ENCODE measurements at regions not wholly inside any gene's neighbourhood (a gene's known extent, or its start where the extent isn't known, plus 50 kb on each side); places are given as distances from the start of the nearest gene placed in this dataset.
A peak's percentile ranks its signal among the peaks of the same experiment; 100 is the strongest.

DNA sequence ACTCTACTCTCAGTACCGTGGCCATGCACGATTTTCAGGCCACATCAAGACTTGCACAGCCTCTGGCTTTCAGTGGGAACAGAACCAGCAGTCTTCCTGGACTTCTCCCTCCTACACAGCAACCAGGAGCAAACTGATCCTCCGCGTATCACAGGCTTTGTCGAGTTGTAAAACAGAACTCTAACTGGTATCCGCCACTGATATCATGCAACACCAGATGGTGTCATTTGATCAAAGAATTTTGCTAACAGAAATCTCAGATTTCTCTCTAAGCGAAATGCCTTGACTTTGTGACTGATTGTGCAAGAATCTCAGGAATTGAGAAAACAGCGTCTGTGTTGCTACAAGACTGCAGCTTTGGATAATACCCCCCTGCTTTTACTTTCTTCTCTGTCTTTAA lies 85.7 kb downstream of the COPS8 start:
- no peak for DNase-seq (ENCODE audit: low spot score)

DNA sequence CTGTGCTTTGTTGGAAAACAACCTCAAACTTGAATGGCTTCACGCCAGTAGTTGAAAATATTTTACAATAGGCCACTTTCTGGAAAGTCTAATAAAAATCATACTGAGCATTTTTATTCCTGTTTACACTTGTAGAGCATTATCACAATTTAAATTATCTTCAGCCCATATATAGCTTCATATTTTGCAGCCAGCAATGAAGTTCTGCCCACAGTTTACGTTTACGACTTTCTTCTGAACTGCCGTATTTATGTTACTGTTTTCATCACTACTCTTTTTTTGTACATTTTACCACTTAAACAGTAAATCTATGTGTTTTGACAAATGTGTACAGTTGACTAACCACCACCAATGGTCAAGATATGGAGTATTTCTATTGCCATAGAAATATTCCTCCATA lies 86.2 kb downstream of the COPS8 start:
- DNase-seq (ENCODE audit: low spot score), result no peak

DNA sequence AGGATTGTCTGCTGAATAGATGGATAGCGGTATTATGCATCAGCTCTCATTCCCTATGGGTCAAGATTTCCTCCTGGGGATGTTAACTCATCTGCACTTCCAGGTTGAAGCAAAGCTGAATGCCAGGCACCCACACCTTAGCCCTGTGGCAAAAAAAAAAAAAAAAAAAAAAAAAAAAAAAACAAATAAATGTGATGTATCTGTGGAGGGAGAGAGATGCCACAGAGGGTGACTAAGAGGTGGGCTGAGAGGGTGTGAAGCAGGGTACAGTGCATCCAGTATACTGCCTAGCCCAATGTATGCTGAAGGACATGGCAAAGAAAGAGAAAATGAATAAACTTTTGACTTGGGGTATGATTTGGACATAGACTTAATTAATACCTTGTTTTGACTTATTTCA lies 91.4 kb downstream of the COPS8 start:
- no peak for DNase-seq (ENCODE audit: low spot score)

DNA sequence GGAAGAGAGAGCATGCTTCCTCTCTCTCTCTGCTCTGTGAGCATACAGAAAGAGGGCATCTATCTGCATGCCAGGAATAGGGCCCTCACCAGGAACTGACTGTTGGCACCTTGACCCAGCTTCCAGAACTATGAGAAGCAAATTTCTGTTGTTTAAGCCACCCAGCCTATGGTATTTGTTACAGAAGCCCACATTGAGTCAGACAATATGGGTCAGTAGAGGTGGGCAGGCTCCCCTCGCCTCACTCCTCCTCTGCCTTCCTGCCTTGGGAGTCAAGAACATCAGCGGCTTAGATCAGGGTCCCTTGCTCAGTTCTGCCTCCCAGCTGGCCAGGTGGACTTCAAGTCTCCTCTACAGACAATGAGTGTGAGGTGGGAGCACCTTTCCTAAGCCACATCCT lies 92.3 kb downstream of the COPS8 start:
- DNase-seq (ENCODE audit: low spot score), result no peak

DNA sequence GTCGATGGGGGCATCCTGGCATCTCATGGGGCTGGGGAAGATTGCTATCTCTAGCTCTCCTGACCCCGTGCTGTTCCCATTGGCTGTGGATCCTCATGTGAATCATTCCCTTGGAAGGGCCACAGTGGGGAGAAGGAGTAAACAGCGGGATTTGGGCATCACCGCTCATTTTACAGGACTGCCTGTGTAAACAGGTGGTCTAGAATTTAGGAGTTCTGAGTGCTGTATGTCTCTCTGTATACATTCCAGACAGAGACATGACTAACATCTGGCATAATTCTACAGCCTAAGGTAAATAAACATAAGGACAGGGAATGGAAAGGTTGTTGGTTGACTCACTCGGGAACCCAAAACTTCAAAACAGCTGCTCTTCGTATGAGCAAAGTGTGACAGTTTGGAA lies 92.7 kb downstream of the COPS8 start:
- DNase-seq (ENCODE audit: low spot score), result no peak

DNA sequence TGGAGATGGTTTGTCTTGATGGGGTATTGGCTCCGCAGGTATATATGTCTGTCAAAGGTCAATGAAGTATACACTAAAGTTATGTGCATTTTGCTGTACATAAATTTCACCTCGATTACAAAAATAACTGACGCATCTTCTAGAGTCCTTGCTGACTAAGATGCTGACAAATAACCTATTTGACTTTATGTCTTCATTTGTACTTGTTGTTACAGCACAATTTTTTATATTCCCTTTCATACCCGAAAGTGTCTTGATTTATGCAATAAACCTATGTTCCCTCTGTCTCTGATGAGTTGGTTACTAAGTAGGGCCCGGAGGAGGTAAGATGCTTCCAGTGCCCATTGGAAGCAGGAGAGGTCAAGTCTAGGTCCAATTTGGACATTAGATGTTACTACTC lies 93.5 kb downstream of the COPS8 start:
- no peak for DNase-seq (ENCODE audit: low spot score)

DNA sequence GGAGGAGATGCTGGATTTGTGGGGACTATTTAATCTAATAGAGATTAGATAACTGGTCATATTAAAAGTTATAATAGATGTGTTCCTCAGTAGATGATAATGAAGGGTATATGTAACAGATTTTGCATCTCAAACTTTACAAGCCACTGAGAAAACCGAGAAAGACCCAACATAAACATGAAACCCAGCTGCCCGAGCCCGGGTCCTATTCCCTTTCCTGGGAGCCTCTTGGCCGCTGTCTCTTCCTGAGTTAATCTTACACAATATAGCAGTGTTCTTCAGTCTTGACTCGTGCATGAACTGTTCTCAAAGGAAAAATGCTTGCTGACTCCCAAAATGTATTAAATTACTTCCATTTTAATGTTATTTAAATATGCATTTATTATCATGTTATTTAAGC lies 94.5 kb downstream of the COPS8 start:
- no peak for DNase-seq (ENCODE audit: low spot score)

DNA sequence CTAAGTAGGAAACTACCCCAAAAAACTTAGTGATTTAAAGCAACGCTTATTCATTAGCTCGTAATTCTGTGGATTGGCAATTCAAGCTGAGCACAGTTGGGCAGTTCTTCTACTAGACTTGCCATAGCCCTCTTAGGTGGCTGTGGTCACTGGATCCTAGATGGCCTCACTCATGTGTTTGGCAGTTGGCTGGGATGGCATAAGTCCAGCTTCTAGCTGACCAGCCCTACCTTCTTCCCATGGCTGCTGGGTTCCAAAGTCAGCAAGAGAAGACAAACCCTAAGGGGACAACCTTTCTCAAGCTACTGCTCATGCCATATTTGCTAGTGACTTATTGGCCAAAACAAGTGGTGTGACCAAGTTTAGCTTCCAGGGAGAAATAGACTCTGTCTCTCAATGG lies 95.3 kb downstream of the COPS8 start:
- no peak for DNase-seq (ENCODE audit: low spot score)

DNA sequence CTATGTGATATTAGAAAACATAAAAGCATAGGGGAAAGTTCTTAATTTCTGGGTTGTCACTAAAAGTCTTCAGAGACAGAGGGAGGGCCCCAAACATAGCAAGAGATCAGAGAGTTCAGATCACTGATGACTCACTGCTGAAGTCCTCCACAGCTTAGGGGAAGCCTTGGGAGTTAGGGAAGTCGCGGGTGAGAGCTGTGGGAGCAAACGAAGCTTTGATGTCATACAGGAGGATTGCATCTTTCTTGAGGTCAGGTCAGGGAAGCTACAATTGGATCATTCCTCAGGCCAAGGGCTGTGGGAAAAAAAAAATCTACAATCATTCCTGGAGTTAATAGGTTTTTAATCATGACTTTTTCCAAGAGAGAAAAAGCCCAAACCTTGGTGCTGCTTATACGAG lies 96.2 kb downstream of the COPS8 start:
- no peak for DNase-seq (ENCODE audit: low spot score)

DNA sequence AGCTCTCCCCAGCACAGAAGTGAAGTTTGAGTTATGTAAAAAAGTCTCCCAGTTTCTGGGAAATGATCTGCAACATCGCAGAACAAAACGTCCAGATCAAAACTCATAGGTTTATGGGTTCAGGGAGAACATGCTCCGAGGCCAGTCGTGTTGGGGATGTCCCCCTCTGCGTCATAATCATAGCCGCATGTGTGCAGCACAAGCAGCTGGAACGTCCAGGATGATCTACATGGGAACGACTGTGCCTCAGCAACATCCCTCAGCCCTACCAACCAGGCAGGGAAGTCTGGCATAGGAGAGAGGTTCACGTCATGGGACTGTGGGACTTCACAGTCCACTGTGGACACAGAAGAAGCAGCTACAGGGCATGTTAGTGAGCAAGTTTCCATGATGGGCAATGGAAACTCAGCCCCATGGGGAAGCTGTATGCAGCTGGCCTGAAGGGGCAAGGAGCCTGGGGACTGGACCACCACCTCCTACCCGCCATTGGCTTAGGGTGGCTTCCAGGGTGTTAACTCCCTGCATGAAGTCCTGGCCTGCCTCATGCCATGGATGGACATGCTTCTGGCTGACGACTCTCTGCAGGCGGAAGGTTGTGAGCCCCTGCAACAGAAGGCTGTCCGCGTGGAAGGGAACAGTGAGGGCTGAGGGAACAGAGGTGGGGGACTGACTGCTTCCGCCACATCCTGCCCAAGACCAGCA lies 96.9 kb downstream of the COPS8 start:
- no peak for DNase-seq (ENCODE audit: low spot score)

DNA sequence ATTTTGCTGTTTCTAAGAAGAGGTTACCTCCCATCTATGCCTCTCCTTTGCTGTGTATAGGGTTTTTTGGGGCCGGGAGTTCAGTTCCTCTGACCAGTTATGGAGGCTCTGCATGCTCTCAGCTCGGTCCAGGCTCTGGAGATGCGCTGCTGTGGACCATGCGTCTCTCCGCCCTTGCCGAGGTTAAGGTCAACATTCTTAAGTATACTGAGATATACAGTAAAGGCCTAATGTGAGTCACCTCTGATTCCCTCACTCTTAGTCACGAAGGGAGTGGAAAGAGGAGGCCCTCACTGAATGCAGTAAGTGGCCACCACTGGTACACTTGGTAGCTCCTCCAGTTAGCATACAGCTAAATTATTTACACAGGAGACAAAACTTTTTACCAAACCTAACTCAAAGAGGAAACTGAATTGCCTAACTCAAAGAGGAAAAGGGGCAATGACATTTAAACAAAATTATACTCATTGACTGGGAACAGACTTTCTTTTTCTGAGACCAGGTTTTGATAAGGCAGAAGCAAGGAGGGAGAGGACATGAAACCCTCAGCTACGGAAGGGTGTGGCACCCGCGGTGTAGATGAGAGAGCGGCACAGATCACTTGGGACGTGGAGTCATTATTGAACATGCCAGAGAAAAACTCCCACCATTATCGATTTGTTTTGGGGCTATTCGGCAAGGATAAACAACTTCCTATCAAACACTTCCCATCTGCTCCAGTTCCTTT lies 98.7 kb downstream of the COPS8 start:
- no peak for DNase-seq (ENCODE audit: low spot score)

DNA sequence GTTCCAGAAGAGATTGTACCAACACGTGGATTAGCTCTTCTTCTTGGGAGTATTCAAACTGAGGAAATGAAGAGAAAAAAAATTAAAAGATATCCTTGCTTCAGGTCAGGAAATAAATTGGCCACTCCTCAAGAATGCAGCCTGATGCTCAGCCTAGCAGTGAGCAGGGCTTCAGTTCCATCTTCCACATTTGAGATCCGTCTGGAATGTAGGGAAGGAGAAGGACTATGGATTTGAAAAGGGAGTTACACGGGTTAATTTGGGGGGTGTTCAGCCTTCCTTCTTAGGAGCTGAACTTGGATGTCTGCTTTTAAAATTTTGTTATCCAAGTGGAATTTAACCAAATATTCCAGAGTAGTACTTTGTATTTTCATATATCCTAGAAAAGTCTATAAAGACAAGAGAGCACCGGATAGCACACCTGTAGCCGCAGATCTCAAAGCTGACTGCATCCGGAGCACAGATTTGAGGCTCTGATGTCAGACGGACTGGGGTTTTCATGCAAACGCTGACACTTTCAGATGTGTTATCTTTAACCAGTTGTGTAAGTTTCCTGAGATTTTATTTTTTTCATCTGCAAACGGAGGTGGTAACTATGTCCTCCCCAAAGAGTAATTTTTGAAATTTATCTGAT lies 99.3 kb downstream of the COPS8 start:
- DNase-seq (ENCODE audit: low spot score), result no peak

DNA sequence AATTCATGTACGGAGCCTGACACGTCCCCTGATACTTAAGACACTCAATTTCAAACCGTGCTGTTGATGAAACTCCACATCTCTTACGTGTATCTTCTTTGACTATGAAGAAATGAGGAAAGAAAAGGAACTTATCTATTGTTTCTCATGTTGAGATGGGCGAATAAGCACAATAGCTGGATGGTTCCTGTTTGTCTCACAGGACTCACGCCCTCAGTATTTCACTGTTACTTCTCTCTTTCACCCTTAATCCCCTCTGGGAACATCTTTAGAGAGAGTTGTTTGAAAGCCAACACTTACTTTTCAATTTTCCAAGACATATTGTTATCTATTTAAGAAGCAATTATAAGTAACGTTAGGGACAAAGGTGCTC lies 99.8 kb downstream of the COPS8 start:
- no peak for DNase-seq (ENCODE audit: low spot score)

DNA sequence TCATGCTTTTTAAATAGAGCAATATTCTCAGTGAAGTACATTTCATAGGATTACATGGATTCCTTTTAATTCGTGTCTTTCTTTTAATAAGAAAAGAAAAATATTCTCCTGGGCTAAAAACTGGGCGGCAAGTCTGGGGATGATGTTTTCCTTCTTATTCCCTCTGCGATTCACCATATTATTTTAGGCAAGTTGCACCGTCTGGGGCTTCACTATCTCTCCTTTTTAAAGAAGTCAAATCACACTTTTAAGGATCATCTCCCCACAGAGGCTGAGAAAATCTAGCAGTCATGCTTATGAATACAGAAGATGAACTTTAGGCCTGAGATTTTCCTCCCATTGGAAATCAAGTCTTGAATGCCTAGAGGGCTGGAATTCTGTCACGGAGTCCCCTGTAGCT lies 104.1 kb downstream of the COPS8 start:
- no peak for DNase-seq (ENCODE audit: low spot score)

DNA sequence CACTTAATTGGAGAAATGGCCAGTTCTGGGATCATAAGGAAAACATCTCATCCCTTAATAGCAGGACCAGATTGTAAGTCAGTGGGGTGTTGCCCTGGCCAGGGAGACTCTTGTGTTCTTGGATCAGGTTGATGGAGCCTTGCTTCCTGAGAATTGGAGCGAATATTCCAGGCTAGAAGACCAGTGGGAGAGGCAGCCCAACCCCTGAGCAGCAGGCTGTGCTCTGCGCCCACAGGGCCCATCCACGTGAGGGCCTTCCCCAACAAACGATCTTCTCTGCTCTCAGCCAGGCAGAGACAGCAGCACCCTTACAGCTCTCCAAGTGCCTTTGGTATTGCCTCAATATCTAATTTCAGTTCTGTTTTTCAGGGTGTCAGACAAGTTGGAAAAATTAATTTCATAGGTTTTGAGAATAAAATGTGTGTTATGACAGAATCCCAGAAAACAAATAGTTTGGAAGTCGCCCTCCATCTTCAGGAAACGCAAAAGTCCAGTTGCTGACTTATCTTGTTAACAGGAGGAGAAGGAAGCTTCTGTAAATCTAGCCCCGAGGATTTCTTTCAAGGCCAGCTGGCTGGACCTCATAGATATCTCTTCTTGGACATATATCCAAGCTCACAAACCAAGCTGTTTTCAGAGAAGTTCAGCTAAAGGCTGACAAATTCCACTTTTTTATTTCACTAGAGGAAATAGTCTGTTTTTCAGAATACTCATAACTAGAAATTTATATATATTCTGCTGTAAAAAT lies 105.5 kb downstream of the COPS8 start:
- peak; percentile 26 for DNase-seq (ENCODE audit: low spot score)

DNA sequence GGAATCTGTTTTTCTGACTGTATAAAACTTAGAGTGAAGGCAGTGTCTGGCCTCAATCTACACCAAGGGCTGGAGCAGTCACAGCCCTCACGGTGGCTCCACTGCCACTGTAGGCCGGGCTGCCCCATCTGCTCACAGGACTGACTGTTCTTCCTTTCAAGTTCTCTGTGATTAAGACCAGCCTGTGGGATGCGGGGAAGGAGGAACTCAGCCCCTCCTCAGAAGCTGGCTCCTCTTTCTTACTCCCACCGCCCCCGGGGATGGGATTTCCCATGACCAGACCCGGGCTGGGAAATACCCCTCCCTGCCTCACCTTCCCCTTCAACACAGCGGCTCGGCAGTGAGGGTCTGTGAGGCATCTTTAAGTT lies 106.0 kb downstream of the COPS8 start:
- peak; percentile 45 for DNase-seq (ENCODE audit: low spot score)

DNA sequence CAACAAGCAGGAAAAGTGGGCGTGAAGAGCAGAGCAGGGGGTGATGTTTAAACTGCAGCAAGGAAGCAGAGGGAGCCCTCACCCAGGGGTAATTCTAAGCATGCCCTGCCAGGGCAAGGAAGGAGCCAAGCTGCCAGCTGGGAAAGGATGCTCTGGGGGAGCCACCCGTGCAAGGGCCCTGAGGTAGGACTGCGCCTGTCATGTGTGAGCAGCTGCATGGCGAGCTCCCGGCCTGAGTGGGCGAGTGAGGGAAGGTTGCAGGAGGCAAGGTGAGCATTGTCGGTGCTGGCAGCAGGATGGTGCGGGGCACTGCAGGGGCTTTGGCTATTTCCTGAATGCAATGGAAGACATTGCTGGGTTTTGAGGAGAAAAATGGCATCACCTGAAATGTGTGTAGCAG lies 107.2 kb downstream of the COPS8 start:
- no peak for DNase-seq (ENCODE audit: low spot score)

DNA sequence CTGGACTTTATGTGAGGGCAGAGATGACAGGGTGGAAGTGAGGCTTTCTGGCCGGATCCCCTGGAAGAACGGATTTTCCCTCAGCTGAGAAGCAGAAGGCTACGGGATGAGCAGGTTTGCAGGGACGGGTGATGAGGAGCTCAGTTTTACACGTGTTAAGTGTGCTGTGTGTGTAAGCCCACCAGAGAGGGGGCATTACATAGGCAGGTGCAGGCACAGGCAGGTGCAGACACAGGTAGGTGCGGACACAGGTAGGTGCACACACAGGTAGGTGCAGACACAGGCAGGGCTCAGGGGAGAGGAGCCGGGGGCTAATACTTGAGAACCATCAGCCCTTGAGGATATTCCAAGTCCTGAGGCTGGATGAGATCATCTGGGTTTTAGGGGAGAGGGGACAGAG lies 107.7 kb downstream of the COPS8 start:
- no peak for DNase-seq (ENCODE audit: low spot score)

DNA sequence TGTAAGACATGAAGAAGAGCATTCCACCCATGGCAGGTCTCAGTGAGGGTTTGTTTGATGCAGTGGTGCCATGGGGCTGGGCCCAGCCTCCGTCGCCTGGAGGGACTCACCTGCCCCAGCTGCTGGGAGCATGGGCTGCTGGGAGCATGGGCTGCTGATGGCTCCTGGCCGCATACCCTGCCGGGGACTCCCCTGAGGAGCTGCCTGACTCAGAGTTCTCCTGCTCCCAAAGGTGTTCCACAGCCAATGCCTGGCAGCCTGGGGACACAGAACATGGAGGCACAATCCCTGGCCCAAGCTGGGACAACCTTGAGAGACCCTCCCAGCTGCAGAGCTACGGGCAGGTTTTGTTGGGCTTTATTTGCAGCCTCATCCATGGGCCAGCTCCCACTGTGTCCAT lies 108.4 kb downstream of the COPS8 start:
- DNase-seq (ENCODE audit: low spot score), result peak; percentile 40

DNA sequence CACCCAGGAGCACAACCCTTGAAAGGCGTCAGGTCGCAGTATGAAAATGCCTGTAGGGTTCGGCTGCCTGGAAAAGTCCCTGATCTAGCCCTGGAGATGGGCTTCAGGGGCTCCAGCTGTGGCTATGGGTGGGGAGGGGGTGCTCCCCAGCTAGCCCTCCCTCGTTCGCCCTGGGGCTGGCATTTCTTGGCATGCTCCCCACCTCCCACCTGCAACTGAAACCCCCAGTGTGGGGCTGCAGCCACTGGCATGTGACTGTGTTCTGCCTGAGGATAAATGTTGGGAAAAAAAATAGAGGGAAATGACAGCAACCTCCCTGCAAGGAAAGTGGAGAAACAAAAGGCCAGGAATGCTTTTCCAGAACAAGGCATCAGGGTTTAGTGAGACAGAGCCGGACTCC lies 109.2 kb downstream of the COPS8 start:
- DNase-seq (ENCODE audit: low spot score), result no peak

DNA sequence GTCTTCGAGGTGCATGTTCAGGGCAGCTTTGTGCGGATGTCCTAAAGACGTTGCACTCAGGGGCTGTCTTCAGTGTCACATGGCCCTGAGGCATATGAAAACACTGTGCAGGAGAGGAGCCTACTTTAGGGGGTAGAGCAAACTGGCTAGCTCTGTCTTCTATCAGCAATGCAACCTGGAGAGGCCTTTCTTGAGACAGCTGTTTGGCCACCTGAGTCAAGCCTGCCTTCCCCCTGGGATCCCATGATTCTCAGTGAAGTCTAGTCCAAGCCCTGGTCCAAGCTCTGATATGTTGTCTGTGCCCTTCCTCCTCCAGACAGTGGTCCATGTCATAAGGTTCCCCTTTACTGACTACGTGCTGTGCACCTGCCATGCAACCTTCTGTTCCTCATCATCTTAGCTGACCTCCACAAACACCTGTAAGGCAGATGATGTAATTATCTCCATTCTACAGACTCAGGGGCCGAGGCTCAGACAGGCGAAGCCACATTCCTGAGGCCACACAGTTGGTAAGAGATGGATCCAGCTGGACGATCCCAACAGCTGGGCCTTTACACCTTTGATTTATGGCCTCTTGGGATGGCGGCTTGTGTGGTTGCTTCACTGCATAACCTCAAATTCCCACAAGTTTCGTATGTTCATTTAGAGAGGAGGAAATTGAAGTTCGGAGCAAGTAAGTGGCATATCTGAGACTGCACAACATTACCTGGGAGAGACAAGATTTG lies 109.9 kb downstream of the COPS8 start:
- DNase-seq (ENCODE audit: low spot score), result peak; percentile 37

DNA sequence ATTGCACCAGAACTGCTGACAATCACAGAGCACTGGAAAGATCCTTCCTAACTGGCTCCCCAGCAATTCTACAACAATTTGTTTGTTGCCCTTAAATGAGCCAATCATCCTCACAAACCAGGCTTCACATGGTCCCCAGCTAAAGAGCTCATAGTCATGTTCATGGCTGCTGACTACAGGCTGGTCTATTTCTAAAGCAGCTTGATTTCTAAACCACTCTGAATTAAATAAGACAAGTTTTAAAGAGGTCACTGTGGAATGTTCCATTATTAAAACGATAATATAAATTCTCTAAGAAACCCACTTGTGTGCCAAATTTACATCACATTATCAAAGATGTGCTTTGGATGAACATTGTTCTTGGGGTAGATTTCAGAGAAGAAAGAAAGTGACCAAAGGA lies 110.7 kb downstream of the COPS8 start:
- no peak for DNase-seq (ENCODE audit: low spot score)

Measured in ecto neural progenitor cell (in vitro differentiated cells).